Middle frontal gyrus (tissue), 1 donor: ENCODE measurements at regions not wholly inside any gene's neighbourhood (a gene's known extent, or its start where the extent isn't known, plus 50 kb on each side); places are given as distances from the start of the nearest gene placed in this dataset.
"Not testable (repeated sequence)": the region's sequence is repeated elsewhere in the genome, so short reads cannot be mapped to it uniquely, and the experiment has no call there.

ENCODE experiments used
- DNase-seq: peaks from one replicate; pipeline ENCODE4 v3.0.0-alpha.2; 2015; ENCODE audit warnings: low spot score; ENCODE audit errors: extremely low spot score

- DNase-seq, result no peak
Observed at GRCh38 chrX:27404366-27404765, 58.8 kb downstream of the PPP4R3C start.

- DNase-seq, result no peak
Observed at GRCh38 chrX:27399146-27399456, 64.0 kb downstream of the PPP4R3C start.

GRCh38 chrX:27391623-27392022 lies 71.5 kb downstream of the PPP4R3C start:
- DNase-seq, result no peak

GRCh38 chrX:27381419-27381818 lies 81.7 kb downstream of the PPP4R3C start:
- DNase-seq, result no peak

- no peak for DNase-seq
Observed at GRCh38 chrX:27380163-27380845, 82.8 kb downstream of the PPP4R3C start.

- DNase-seq, result no peak
Observed at GRCh38 chrX:27354021-27354420, 109.1 kb downstream of the PPP4R3C start.

GRCh38 chrX:27350476-27350875 lies 112.7 kb downstream of the PPP4R3C start:
- no peak for DNase-seq

GRCh38 chrX:27336466-27337091 lies 126.6 kb downstream of the PPP4R3C start:
- no peak for DNase-seq

GRCh38 chrX:27321632-27322031 lies 141.5 kb downstream of the PPP4R3C start:
- DNase-seq, result no peak

- no peak for DNase-seq
Observed at GRCh38 chrX:27309406-27309805, 153.7 kb downstream of the PPP4R3C start.

- no peak for DNase-seq
Observed at GRCh38 chrX:27307546-27307945, 155.6 kb downstream of the PPP4R3C start.

- DNase-seq, result not testable (repeated sequence)
Observed at GRCh38 chrX:27292552-27292951, 170.6 kb downstream of the PPP4R3C start.

- DNase-seq, result no peak
Observed at GRCh38 chrX:27276751-27277150, 186.4 kb downstream of the PPP4R3C start.

GRCh38 chrX:27254656-27255055 lies 208.5 kb downstream of the PPP4R3C start:
- DNase-seq, result no peak

GRCh38 chrX:27251369-27251768 lies 211.8 kb downstream of the PPP4R3C start:
- DNase-seq, result no peak

GRCh38 chrX:27242581-27242980 lies 220.6 kb downstream of the PPP4R3C start:
- no peak for DNase-seq

- no peak for DNase-seq
Observed at GRCh38 chrX:27241981-27242380, 221.2 kb downstream of the PPP4R3C start.

GRCh38 chrX:27240042-27240441 lies 223.1 kb downstream of the PPP4R3C start:
- not testable (repeated sequence) for DNase-seq

GRCh38 chrX:27236681-27237080 lies 226.5 kb downstream of the PPP4R3C start:
- no peak for DNase-seq

GRCh38 chrX:27229721-27230120 lies 233.4 kb downstream of the PPP4R3C start:
- no peak for DNase-seq

GRCh38 chrX:27222661-27223060 lies 240.5 kb downstream of the PPP4R3C start:
- no peak for DNase-seq

- no peak for DNase-seq
Observed at GRCh38 chrX:27186671-27187070, 276.5 kb downstream of the PPP4R3C start.

GRCh38 chrX:27163236-27163635 lies 299.9 kb downstream of the PPP4R3C start:
- DNase-seq, result no peak
